GM12878 (cell line): ENCODE measurements at regions not wholly inside any gene's neighbourhood (a gene's known extent, or its start where the extent isn't known, plus 50 kb on each side); places are given as distances from the start of the nearest gene placed in this dataset.

Experiments used
- ATAC-seq: fragments of 200-7000 bp; cut with Tn5 transposase; 3 replicates; pipeline ENCODE4 v1.9.1; 2020; ENCODE audit warnings: mild to moderate bottlenecking, moderate library complexity
- BruUV-seq: library from RNA; stranded (reverse); fragments of 400-500 nt; replicated peaks from 2 replicates; lab custom pipeline; 2021; lab: Mats Ljungman, UMichigan
- CTCF ChIA-PET: fragments of 300-600 bp; sonication (Branson Sonifier 250); formaldehyde crosslinking; extraction: SDS; loops from one replicate; lab custom pipeline; 2021; ENCODE audit warnings: inconsistent platforms; lab: Yijun Ruan, JAX
- POLR2A ChIA-PET: fragments of 350-600 bp; formaldehyde crosslinking; extraction: SDS; loops from one replicate; lab custom pipeline; 2021; ENCODE audit warnings: inconsistent platforms; lab: Charles Lee
- RAD21 ChIA-PET: fragments of 300-600 bp; sonication (Branson Sonifier 250); formaldehyde crosslinking; loops from one replicate; lab custom pipeline; 2023; ENCODE audit warnings: antibody characterized with exemption; ENCODE audit not compliant: unreplicated experiment; lab: Charles Lee
- SMC1A ChIA-PET: fragments of 300-600 bp; sonication (Branson Sonifier 250); formaldehyde crosslinking; loops from one replicate; lab custom pipeline; 2023; ENCODE audit not compliant: unreplicated experiment, uncharacterized antibody; lab: Charles Lee
- DNase-seq: peaks from one replicate; pipeline ENCODE4 v3.0.0-alpha.2; 2011; ENCODE audit warnings: low read depth, low spot score
- FAIRE-seq: peaks from 3 replicates; lab custom pipeline; 2011; peaks lifted over from hg19 to GRCh38; lab: Jason Lieb, UNC
- H2AFZ ChIP-seq: 2 replicates; pipeline ENCODE4 v1.6.0; 2011; ENCODE audit warnings: low read depth, low read length, control low read depth; ENCODE audit not compliant: control insufficient read depth
- H3K27ac ChIP-seq: 2 replicates; pipeline ENCODE4 v1.5.1; 2011; ENCODE audit warnings: control low read depth; ENCODE audit not compliant: control insufficient read depth, insufficient read depth
- H3K27me3 ChIP-seq, 2 experiments: replicated peaks in 1 of 2; 2 replicates each; pipeline versions ENCODE4 v1.6.0 to v1.6.1; 2011; ENCODE audit warnings: low read length in 1 of 2; ENCODE audit not compliant: control insufficient read depth in 2 of 2, insufficient read depth in 2 of 2
- H3K36me3 ChIP-seq, 2 experiments: 2 replicates each; pipeline ENCODE4 v1.5.1; 2011; ENCODE audit warnings: low read length in 1 of 2; ENCODE audit not compliant: control insufficient read depth in 2 of 2, insufficient read depth in 2 of 2
- H3K4me1 ChIP-seq: 2 replicates; pipeline ENCODE4 v1.6.1; 2011; ENCODE audit warnings: mild to moderate bottlenecking, low read length, moderate library complexity, mixed read lengths; ENCODE audit not compliant: control insufficient read depth, insufficient read depth
- H3K4me2 ChIP-seq: 2 replicates; pipeline ENCODE4 v1.6.0; 2011; ENCODE audit warnings: control low read depth; ENCODE audit not compliant: control insufficient read depth, insufficient read depth
- H3K4me3 ChIP-seq: fragments of 200-600 bp; sonication (generic); 2 replicates; pipeline ENCODE4 v1.5.1; 2016
- H3K79me2 ChIP-seq: 2 replicates; pipeline ENCODE4 v1.6.0; 2011; ENCODE audit warnings: low read length; ENCODE audit not compliant: control insufficient read depth, insufficient read depth
- H3K9ac ChIP-seq: 2 replicates; pipeline ENCODE4 v1.8.0; 2011; ENCODE audit warnings: low read length, control low read depth, mixed read lengths; ENCODE audit not compliant: control insufficient read depth, insufficient read depth
- H3K9me3 ChIP-seq: replicated peaks from 3 replicates; pipeline ENCODE4 v1.5.1; 2011; ENCODE audit warnings: mild to moderate bottlenecking, low read length; ENCODE audit not compliant: control insufficient read depth, insufficient read depth
- H4K20me1 ChIP-seq: 2 replicates; pipeline ENCODE4 v1.6.0; 2011; ENCODE audit not compliant: control insufficient read depth, insufficient read depth
- CHD2 ChIP-seq: IDR thresholded peaks from 2 replicates; pipeline ENCODE4 v1.6.1; 2011; ENCODE audit warnings: low read depth, low read length, improper control_type of control experiment, borderline replicate concordance
- CREM ChIP-seq: IDR thresholded peaks from 2 replicates; pipeline ENCODE4 v1.6.1; 2014; ENCODE audit warnings: antibody characterized with exemption, low read depth
- JUNB ChIP-seq: IDR thresholded peaks from 2 replicates; pipeline ENCODE4 v1.6.1; 2016; ENCODE audit warnings: antibody characterized with exemption, mild to moderate bottlenecking
- LARP7 ChIP-seq: fragments of 450-650 bp; IDR thresholded peaks from 2 replicates; pipeline ENCODE4 v1.6.1; 2017; ENCODE audit warnings: mild to moderate bottlenecking
- MXI1 ChIP-seq: fragments of 150-350 bp; IDR thresholded peaks from 2 replicates; pipeline ENCODE4 v1.6.1; 2011; ENCODE audit warnings: low read depth, mild to moderate bottlenecking, inconsistent platforms, low read length, improper control_type of control experiment
- NBN ChIP-seq: fragments of 450-650 bp; IDR thresholded peaks from 2 replicates; pipeline ENCODE4 v1.6.1; 2016
- NFYA ChIP-seq: IDR thresholded peaks from 2 replicates; pipeline ENCODE4 v1.6.1; 2011; ENCODE audit warnings: low read depth, mild to moderate bottlenecking, low read length, improper control_type of control experiment, borderline replicate concordance
- PAX5 ChIP-seq: IDR thresholded peaks from 2 replicates; pipeline ENCODE4 v1.6.1; 2011; ENCODE audit warnings: low read depth, low read length, borderline replicate concordance
- PAX8 ChIP-seq: fragments of 450-650 bp; IDR thresholded peaks from 2 replicates; pipeline ENCODE4 v1.6.1; 2017; ENCODE audit warnings: mild to moderate bottlenecking, moderate library complexity
- SIX5 ChIP-seq: IDR thresholded peaks from 2 replicates; pipeline ENCODE4 v1.6.1; 2011; ENCODE audit warnings: mild to moderate bottlenecking, low read depth, low read length, moderate library complexity; ENCODE audit not compliant: severe bottlenecking
- SP1 ChIP-seq: IDR thresholded peaks from one replicate; pipeline ENCODE4 v1.6.1; 2011; ENCODE audit warnings: low read depth, low read length
- TBL1XR1 ChIP-seq: IDR thresholded peaks from 2 replicates; pipeline ENCODE4 v1.6.1; 2012; ENCODE audit warnings: low read depth, low read length, improper control_type of control experiment
- YY1 ChIP-seq: IDR thresholded peaks from 2 replicates; pipeline ENCODE4 v1.6.1; 2011; ENCODE audit warnings: low read depth, mild to moderate bottlenecking, low read length
- WGBS: methylation state at CpG from one replicate; pipeline ENCODE4 v1.1.6; 2016; ENCODE audit warnings: low lambda C conversion rate; ENCODE audit not compliant: insufficient replicate concordance, insufficient coverage; ENCODE audit errors: missing lambda C conversion rate; 5-methylcytosine and 5-hydroxymethylcytosine counted together
- in situ Hi-C: fragments of 300-500 bp; cut with MboI; formaldehyde crosslinking; loops from 9 replicates; pipeline ENCODE4 v1.14.3; 2018; ENCODE audit warnings: mixed read lengths
- intact Hi-C: fragments of 100-400 bp; cut with micrococcal nuclease; formaldehyde crosslinking; loops from one replicate; pipeline ENCODE4 v1.14.2; 2022; ENCODE audit not compliant: unreplicated experiment
- TF ChIP-seq, protein P1 (sequence below): fragments of 450-650 bp; IDR thresholded peaks from 2 replicates; pipeline ENCODE4 v1.6.1; 2014; ENCODE audit warnings: mild to moderate bottlenecking
- TF ChIP-seq, protein P2 (sequence below): IDR thresholded peaks from 2 replicates; pipeline ENCODE4 v1.6.1; 2012; ENCODE audit warnings: mild to moderate bottlenecking, low read depth, low read length
- TF ChIP-seq, protein P3 (sequence below): IDR thresholded peaks from 2 replicates; pipeline ENCODE4 v1.6.1; 2012; ENCODE audit warnings: low read depth, low read length, improper control_type of control experiment
- TF ChIP-seq, protein P4 (sequence below): IDR thresholded peaks from 2 replicates; pipeline ENCODE4 v1.6.1; 2011; ENCODE audit warnings: mild to moderate bottlenecking, low read depth, low read length, moderate library complexity; ENCODE audit not compliant: insufficient replicate concordance

DNA sequence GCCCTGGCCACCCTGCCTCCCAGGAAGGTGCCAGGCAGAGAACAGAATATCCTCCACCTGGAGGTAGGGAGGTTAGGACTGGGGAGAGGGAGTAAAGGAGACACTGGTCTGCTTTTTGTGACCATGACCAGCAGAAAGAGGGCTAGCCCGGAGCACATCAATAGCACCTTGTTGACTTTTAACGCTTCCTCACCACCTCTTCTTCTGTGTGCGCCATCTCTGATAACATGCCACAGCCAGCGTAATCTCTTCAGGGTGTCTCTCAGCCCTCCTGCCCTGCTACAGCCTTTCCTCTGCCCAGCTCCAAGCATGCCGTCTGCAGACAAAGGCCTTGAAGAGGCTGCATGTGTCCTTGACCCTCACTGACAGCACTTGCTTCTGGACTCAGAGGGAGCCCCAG, 50.9 kb upstream of the GJA5 start:
- TF ChIP-seq CREM: no peak
- no peak for TF ChIP-seq NFYA
- TF ChIP-seq CHD2: no peak
- TF ChIP-seq, protein P1, sequence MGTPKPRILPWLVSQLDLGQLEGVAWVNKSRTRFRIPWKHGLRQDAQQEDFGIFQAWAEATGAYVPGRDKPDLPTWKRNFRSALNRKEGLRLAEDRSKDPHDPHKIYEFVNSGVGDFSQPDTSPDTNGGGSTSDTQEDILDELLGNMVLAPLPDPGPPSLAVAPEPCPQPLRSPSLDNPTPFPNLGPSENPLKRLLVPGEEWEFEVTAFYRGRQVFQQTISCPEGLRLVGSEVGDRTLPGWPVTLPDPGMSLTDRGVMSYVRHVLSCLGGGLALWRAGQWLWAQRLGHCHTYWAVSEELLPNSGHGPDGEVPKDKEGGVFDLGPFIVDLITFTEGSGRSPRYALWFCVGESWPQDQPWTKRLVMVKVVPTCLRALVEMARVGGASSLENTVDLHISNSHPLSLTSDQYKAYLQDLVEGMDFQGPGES: no peak
- no peak for TF ChIP-seq PAX8
- TF ChIP-seq SP1: no peak
- TF ChIP-seq, protein P2, sequence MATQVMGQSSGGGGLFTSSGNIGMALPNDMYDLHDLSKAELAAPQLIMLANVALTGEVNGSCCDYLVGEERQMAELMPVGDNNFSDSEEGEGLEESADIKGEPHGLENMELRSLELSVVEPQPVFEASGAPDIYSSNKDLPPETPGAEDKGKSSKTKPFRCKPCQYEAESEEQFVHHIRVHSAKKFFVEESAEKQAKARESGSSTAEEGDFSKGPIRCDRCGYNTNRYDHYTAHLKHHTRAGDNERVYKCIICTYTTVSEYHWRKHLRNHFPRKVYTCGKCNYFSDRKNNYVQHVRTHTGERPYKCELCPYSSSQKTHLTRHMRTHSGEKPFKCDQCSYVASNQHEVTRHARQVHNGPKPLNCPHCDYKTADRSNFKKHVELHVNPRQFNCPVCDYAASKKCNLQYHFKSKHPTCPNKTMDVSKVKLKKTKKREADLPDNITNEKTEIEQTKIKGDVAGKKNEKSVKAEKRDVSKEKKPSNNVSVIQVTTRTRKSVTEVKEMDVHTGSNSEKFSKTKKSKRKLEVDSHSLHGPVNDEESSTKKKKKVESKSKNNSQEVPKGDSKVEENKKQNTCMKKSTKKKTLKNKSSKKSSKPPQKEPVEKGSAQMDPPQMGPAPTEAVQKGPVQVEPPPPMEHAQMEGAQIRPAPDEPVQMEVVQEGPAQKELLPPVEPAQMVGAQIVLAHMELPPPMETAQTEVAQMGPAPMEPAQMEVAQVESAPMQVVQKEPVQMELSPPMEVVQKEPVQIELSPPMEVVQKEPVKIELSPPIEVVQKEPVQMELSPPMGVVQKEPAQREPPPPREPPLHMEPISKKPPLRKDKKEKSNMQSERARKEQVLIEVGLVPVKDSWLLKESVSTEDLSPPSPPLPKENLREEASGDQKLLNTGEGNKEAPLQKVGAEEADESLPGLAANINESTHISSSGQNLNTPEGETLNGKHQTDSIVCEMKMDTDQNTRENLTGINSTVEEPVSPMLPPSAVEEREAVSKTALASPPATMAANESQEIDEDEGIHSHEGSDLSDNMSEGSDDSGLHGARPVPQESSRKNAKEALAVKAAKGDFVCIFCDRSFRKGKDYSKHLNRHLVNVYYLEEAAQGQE: no peak
- TF ChIP-seq JUNB: no peak
- no peak for TF ChIP-seq MXI1
- TF ChIP-seq LARP7: no peak
- TF ChIP-seq PAX5: no peak
- TF ChIP-seq, protein P3, sequence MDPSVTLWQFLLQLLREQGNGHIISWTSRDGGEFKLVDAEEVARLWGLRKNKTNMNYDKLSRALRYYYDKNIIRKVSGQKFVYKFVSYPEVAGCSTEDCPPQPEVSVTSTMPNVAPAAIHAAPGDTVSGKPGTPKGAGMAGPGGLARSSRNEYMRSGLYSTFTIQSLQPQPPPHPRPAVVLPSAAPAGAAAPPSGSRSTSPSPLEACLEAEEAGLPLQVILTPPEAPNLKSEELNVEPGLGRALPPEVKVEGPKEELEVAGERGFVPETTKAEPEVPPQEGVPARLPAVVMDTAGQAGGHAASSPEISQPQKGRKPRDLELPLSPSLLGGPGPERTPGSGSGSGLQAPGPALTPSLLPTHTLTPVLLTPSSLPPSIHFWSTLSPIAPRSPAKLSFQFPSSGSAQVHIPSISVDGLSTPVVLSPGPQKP: no peak
- TF ChIP-seq YY1: no peak
- no peak for TF ChIP-seq NBN
- TF ChIP-seq, protein P4, sequence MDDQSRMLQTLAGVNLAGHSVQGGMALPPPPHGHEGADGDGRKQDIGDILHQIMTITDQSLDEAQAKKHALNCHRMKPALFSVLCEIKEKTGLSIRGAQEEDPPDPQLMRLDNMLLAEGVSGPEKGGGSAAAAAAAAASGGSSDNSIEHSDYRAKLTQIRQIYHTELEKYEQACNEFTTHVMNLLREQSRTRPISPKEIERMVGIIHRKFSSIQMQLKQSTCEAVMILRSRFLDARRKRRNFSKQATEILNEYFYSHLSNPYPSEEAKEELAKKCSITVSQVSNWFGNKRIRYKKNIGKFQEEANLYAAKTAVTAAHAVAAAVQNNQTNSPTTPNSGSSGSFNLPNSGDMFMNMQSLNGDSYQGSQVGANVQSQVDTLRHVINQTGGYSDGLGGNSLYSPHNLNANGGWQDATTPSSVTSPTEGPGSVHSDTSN: no peak
- no peak for TF ChIP-seq TBL1XR1
- TF ChIP-seq SIX5: no peak

More for the DNA sequence above, 50.9 kb upstream of the GJA5 start:
- ChIA-PET SMC1A (no interaction called here), RAD21 (no interaction called here), POLR2A (no interaction called here), CTCF (no interaction called here)
- ATAC-seq (no peak), FAIRE-seq (no peak), DNase-seq (no peak)
- H3K9me3 ChIP-seq: no peaks in the 10 kb centered on the region
- H3K27me3 ChIP-seq: peaks cover 0 to 3% of the 10 kb centered on the region in 2 experiments; a peak in 2 of 4 replicates
- no peaks in the 10 kb centered on the region for H3K4me1 ChIP-seq
- H2AFZ ChIP-seq: no peak overlapping the region
- no peaks in the 10 kb centered on the region for H3K36me3 ChIP-seq
- no TSS peak for BruUV-seq
- no peak overlapping the region for H3K9ac ChIP-seq
- WGBS: 38% methylated on average over 5 of the region's 5 CpGs
- no peak overlapping the region for H3K4me3 ChIP-seq
- no peaks in the 10 kb centered on the region for H4K20me1 ChIP-seq
- H3K79me2 ChIP-seq: no peaks in the 10 kb centered on the region
- in situ Hi-C loops: no loop called here
- H3K4me2 ChIP-seq: no peak overlapping the region
- intact Hi-C loops: no loop called here
- H3K27ac ChIP-seq: no peak overlapping the region
